Fibroblast of mammary gland (primary cell): ENCODE measurements at regions not wholly inside any gene's neighbourhood (a gene's known extent, or its start where the extent isn't known, plus 50 kb on each side); places are given as distances from the start of the nearest gene placed in this dataset.

Source experiments
- DNase-seq: peaks from one replicate; pipeline ENCODE4 v3.0.0-alpha.2; 2010; ENCODE audit warnings: low read depth
- H3K4me3 ChIP-seq: 2 replicates; pipeline ENCODE4 v1.5.1; 2011; ENCODE audit warnings: low read depth, mild to moderate bottlenecking, low read length, moderate library complexity; ENCODE audit not compliant: control insufficient read depth
- TF ChIP-seq, protein P1 (sequence below): conservative IDR thresholded peaks from 2 replicates; pipeline ENCODE4 v1.5.1; 2011; ENCODE audit warnings: low read depth, low read length, inconsistent platforms; ENCODE audit not compliant: control insufficient read depth, insufficient read depth

DNA sequence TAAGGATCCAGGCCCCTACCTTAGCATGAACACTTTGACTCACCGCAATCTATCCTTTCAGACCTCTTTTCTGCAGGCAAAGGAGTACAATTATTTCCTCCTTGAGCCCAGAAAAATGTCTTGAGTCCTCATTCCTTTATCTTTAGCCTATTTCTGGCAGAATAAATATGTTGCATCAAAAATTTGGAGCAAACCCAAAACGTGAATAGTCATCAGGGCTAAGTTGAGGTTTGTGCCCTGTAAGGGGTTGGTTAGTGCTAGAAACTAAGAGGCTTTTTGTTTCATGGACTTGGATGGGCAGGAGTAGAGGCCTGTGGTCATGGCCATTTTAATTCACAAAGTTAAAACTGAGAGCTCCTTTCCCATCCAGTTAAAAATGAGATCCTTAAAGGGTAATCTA is 460.3 kb downstream of the GBA3 start:
- no peak overlapping the region for H3K4me3 ChIP-seq
- TF ChIP-seq, protein P1, sequence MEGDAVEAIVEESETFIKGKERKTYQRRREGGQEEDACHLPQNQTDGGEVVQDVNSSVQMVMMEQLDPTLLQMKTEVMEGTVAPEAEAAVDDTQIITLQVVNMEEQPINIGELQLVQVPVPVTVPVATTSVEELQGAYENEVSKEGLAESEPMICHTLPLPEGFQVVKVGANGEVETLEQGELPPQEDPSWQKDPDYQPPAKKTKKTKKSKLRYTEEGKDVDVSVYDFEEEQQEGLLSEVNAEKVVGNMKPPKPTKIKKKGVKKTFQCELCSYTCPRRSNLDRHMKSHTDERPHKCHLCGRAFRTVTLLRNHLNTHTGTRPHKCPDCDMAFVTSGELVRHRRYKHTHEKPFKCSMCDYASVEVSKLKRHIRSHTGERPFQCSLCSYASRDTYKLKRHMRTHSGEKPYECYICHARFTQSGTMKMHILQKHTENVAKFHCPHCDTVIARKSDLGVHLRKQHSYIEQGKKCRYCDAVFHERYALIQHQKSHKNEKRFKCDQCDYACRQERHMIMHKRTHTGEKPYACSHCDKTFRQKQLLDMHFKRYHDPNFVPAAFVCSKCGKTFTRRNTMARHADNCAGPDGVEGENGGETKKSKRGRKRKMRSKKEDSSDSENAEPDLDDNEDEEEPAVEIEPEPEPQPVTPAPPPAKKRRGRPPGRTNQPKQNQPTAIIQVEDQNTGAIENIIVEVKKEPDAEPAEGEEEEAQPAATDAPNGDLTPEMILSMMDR, result no peak
- DNase-seq, result no peak

DNA sequence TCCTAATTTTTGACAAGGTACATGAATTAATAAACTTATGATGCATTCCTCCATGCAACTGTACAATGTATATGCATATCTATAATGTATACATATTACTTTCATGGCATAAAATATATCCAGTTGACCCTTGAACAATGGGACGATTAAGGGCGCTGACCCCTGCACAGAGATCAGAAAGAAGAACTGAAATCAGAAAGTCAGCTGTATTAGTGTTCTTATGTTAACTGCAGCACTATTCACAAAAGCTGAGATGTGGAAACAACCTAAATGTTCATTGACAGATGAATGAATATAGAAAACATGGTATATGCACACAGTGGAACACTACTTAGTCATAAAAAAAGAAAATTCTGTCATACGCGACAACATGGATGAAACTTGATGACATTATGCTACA is 457.1 kb downstream of the GBA3 start:
- no peak overlapping the region for H3K4me3 ChIP-seq
- no peak for DNase-seq
- TF ChIP-seq, protein P1, result no peak

DNA sequence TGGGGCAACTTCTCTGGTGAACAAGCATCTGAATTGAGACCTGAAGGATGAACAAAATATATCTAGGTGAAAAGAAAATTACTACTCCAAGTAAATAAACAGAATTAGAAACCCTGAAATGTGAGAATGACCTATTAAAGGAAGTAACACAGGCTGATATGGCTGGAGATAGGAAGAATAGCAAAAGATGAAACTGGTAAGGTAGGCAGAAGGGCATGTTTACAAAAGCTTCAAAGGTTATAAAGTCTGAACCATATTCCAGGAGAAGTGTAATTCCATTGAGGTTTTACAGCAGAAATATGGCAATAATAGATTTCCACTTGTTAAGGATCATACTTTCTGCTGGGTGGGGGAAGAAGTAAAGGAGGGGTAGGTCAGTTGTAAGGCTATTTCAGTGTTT is 452.0 kb downstream of the GBA3 start:
- TF ChIP-seq, protein P1, result no peak
- no peak for DNase-seq
- H3K4me3 ChIP-seq, result no peak overlapping the region

DNA sequence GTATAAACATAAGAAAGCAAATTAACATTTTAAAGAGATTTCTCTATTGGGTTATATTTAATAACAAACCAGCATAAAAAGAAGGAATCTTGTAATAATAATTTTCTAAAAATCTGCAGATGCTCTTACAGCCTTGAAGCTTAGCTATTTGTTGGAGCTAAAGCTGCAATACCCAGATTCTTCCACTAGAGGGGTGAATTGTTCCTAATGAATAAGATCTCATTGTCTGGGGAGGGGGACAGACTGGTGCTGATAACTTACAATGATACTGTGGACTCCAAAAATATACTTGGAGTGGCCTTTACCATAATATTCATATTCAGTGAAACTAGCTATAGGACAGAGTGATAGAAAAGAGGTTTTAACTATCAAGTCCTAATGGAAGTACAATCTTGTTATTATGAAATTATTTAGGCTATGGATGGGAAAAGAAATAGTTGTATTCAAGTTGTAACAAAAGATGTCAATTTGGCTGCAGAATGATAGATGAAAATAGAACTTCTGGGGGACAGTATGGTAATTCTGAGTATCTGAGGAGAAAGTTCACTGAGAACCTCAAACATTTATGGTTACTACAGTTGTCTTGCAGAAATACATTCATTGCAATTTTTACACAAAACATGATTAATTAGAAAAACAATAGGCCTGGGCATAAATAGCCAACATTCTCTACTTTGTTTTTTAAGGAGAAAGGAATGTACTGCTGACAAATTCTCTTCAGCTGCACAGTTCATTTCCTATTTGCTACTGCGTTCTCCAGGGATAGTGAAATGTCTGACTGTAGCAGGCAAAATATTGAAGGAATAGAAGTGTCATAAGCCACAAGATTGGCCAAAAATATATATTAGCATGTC is 443.3 kb downstream of the GBA3 start:
- TF ChIP-seq, protein P1, result peak; percentile 71
- peak; percentile 42 for DNase-seq
- no peak overlapping the region for H3K4me3 ChIP-seq

DNA sequence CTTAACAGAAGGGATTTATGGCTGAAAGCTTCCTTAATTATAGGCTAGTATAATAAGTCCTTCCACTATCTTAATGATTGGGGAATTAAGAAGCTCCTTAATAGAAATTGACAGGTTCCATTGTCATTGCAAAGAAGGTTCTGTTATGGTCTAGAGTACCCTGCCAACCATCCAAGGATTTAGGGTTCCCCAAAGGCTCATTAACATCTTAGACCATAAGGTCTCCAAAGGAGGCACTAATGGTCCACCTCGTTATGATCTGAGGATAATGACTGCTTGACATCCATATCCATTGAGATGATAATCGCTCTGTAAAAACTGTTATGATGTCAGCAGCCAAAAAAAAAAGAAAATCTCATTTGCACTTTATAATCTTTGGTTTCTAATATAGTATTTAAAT is 441.6 kb downstream of the GBA3 start:
- no peak overlapping the region for H3K4me3 ChIP-seq
- TF ChIP-seq, protein P1, result no peak
- no peak for DNase-seq

DNA sequence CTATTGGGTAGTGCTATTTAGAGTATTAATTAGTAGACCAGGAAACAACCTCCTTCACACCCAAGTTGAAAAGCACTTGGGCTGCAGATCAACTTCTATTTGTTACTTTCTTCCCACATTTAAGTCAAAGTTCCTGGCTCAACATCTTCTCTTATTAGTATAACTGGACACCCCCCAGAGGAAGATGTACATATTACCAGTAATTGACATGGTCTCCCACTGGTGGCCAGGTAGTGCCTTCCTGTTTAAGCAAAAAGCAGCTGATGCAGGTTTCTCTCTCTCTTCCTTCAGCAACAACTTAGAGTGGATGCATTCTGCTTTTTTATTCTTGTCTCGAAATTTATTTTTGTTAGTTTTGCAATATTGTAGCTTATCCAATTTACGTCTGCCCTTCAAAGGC is 438.1 kb downstream of the GBA3 start:
- no peak for DNase-seq
- H3K4me3 ChIP-seq, result no peak overlapping the region
- TF ChIP-seq, protein P1, result no peak

DNA sequence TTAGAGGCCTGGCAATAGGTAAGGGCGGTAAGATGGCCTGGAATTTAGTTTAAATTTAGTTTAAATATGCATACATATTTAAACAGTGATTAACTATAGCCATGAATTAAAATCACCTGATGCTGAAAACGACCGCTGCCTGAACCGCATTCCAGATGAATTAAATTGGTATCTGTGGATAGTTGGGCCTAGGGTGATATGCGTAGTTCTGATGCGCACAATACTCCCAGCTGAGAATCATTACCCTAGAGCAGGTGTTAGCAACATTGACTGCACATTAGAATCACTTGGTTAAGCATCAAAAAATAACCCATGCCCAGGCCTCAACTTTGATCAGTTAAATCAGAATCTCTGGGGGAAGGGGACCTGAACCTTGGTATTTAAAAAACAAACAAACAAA is 432.4 kb downstream of the GBA3 start:
- no peak for DNase-seq
- TF ChIP-seq, protein P1, result no peak
- H3K4me3 ChIP-seq, result no peak overlapping the region
